ENCODE measurements at regions not wholly inside any gene's neighbourhood (a gene's known extent, or its start where the extent isn't known, plus 50 kb on each side); places are given as distances from the start of the nearest gene placed in this dataset.
A peak's percentile ranks its signal among the peaks of the same experiment; 100 is the strongest.

DNA sequence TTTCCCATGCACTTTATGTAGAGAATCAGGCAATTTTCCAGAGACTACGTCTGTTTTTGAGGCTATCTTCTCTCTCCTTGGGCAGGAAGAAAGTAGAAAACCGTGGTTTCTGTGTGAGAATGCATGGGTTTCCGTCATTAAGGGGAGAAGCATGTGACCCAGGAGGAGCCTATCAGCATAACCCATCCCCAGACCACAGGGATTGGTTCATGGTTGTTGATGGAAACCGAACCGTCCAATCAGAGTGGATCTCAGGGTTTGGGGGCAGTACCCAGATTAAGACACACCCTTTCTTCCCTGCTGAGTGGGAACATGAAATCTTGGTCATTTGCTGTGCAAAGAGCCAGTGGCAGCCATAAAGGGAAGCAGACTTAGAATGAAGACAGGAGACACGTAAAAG, 517.8 kb downstream of the MN1 start:
- TF ChIP-seq, protein P1, sequence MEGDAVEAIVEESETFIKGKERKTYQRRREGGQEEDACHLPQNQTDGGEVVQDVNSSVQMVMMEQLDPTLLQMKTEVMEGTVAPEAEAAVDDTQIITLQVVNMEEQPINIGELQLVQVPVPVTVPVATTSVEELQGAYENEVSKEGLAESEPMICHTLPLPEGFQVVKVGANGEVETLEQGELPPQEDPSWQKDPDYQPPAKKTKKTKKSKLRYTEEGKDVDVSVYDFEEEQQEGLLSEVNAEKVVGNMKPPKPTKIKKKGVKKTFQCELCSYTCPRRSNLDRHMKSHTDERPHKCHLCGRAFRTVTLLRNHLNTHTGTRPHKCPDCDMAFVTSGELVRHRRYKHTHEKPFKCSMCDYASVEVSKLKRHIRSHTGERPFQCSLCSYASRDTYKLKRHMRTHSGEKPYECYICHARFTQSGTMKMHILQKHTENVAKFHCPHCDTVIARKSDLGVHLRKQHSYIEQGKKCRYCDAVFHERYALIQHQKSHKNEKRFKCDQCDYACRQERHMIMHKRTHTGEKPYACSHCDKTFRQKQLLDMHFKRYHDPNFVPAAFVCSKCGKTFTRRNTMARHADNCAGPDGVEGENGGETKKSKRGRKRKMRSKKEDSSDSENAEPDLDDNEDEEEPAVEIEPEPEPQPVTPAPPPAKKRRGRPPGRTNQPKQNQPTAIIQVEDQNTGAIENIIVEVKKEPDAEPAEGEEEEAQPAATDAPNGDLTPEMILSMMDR (IDR thresholded peaks at IDR 0.05; ENCODE audit: low read depth, low read length) = no peak
- peaks cover 5% of the 10 kb centered on the region for H3K4me1 ChIP-seq (ENCODE audit: low read depth)
- H3K27me3 ChIP-seq = no peaks in the 10 kb centered on the region
- no peaks in the 10 kb centered on the region for H3K9me3 ChIP-seq (ENCODE audit: low read depth)
- DNase-seq (ENCODE audit: low read depth in 1 of 2, low spot score in 1 of 2) = no peak
- H3K27ac ChIP-seq = no peak overlapping the region
- no peak overlapping the region for H3K4me3 ChIP-seq
- H3K36me3 ChIP-seq = no peaks in the 10 kb centered on the region

- peaks cover 5% of the 10 kb centered on the region for H3K4me1 ChIP-seq (ENCODE audit: low read depth)
- no peaks in the 10 kb centered on the region for H3K27me3 ChIP-seq
- H3K9me3 ChIP-seq (ENCODE audit: low read depth) = no peaks in the 10 kb centered on the region
- TF ChIP-seq, protein P1 (IDR thresholded peaks at IDR 0.05; ENCODE audit: low read depth, low read length) = no peak
- H3K36me3 ChIP-seq = no peaks in the 10 kb centered on the region
- DNase-seq (ENCODE audit: low read depth in 1 of 2, low spot score in 1 of 2) = no peak
- no peak overlapping the region for H3K27ac ChIP-seq
- H3K4me3 ChIP-seq = no peak overlapping the region
These were observed 517.2 kb downstream of the MN1 start for GRCh38 chr22:27284324-27284723.

- TF ChIP-seq, protein P1 (IDR thresholded peaks at IDR 0.05; ENCODE audit: low read depth, low read length) = no peak
- no peaks in the 10 kb centered on the region for H3K9me3 ChIP-seq (ENCODE audit: low read depth)
- H3K4me3 ChIP-seq = no peak overlapping the region
- H3K4me1 ChIP-seq (ENCODE audit: low read depth) = peaks cover 5% of the 10 kb centered on the region
- no peak for DNase-seq (ENCODE audit: low read depth in 1 of 2, low spot score in 1 of 2)
- no peak overlapping the region for H3K27ac ChIP-seq
- no peaks in the 10 kb centered on the region for H3K36me3 ChIP-seq
- H3K27me3 ChIP-seq = no peaks in the 10 kb centered on the region
These were observed 514.8 kb downstream of the MN1 start for GRCh38 chr22:27286711-27287110.

- H3K4me3 ChIP-seq = no peak overlapping the region
- H3K4me1 ChIP-seq (ENCODE audit: low read depth) = peaks cover 8% of the 10 kb centered on the region
- H3K27ac ChIP-seq = no peak overlapping the region
- H3K27me3 ChIP-seq = no peaks in the 10 kb centered on the region
- TF ChIP-seq, protein P1 (IDR thresholded peaks at IDR 0.05; ENCODE audit: low read depth, low read length) = no peak
- no peaks in the 10 kb centered on the region for H3K9me3 ChIP-seq (ENCODE audit: low read depth)
- peak in 1 of 2 donors; percentile 52 for DNase-seq (ENCODE audit: low read depth in 1 of 2, low spot score in 1 of 2)
- H3K36me3 ChIP-seq = no peaks in the 10 kb centered on the region
These were observed 508.8 kb downstream of the MN1 start for GRCh38 chr22:27292542-27293299.

- Histone ChIP-seq H3K36me3 (no peaks in the 10 kb centered on the region), H3K4me3 (no peak overlapping the region), H3K27me3 (no peaks in the 10 kb centered on the region), H3K4me1 (ENCODE audit: low read depth) (peaks cover 11% of the 10 kb centered on the region), H3K27ac (no peak overlapping the region), H3K9me3 (ENCODE audit: low read depth) (no peaks in the 10 kb centered on the region)
- DNase-seq (ENCODE audit: low read depth in 1 of 2, low spot score in 1 of 2) = no peak
- TF ChIP-seq, protein P1 (IDR thresholded peaks at IDR 0.05; ENCODE audit: low read depth, low read length) = no peak
These were observed 507.7 kb downstream of the MN1 start for GRCh38 chr22:27293721-27294445.

Data from cardiac muscle cell (in vitro differentiated cells and primary cell).